ENCODE measurements at regions not wholly inside any gene's neighbourhood (a gene's known extent, or its start where the extent isn't known, plus 50 kb on each side); places are given as distances from the start of the nearest gene placed in this dataset.

- H3F3A ChIP-seq (ENCODE audit: insufficient read depth, low read length), result no peaks in the 10 kb centered on the region
- no peaks in the 10 kb centered on the region for H3K27me3 ChIP-seq (ENCODE audit: insufficient read depth, low read length)
- TF ChIP-seq, protein P1, sequence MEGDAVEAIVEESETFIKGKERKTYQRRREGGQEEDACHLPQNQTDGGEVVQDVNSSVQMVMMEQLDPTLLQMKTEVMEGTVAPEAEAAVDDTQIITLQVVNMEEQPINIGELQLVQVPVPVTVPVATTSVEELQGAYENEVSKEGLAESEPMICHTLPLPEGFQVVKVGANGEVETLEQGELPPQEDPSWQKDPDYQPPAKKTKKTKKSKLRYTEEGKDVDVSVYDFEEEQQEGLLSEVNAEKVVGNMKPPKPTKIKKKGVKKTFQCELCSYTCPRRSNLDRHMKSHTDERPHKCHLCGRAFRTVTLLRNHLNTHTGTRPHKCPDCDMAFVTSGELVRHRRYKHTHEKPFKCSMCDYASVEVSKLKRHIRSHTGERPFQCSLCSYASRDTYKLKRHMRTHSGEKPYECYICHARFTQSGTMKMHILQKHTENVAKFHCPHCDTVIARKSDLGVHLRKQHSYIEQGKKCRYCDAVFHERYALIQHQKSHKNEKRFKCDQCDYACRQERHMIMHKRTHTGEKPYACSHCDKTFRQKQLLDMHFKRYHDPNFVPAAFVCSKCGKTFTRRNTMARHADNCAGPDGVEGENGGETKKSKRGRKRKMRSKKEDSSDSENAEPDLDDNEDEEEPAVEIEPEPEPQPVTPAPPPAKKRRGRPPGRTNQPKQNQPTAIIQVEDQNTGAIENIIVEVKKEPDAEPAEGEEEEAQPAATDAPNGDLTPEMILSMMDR (IDR thresholded peaks at IDR 0.05; ENCODE audit: low read length), result no peak
- TF ChIP-seq EZH2 (IDR thresholded peaks at IDR 0.05; ENCODE audit: borderline replicate concordance, low read length), result no peak
- H3K9me3 ChIP-seq (ENCODE audit: low read length), result no peaks in the 10 kb centered on the region
- H2AFZ ChIP-seq (ENCODE audit: low read length), result no peak overlapping the region
- H3K4me2 ChIP-seq (ENCODE audit: low read length), result no peak overlapping the region
- H3K27ac ChIP-seq (ENCODE audit: low read depth, low read length, poor library complexity, severe bottlenecking), result no peak overlapping the region
- no peaks in the 10 kb centered on the region for H4K20me1 ChIP-seq (ENCODE audit: insufficient read depth, low read length)
- H3K79me2 ChIP-seq (ENCODE audit: insufficient read depth, low read length), result no peaks in the 10 kb centered on the region
- H3K36me3 ChIP-seq (ENCODE audit: insufficient read depth, low read length), result no peaks in the 10 kb centered on the region
- H3K4me1 ChIP-seq (ENCODE audit: insufficient read depth, low read length, severe bottlenecking), result no peaks in the 10 kb centered on the region
- H3K4me3 ChIP-seq (ENCODE audit: low read depth, low read length, poor library complexity, severe bottlenecking), result no peak overlapping the region
- H3K9me2 ChIP-seq (ENCODE audit: low read depth, low read length), result no peaks in the 10 kb centered on the region
- no peak overlapping the region for H3K9ac ChIP-seq (ENCODE audit: low read length)
Measured at GRCh38 chrX:77298296-77298695, 148.9 kb upstream of the FGF16 start.

DNA sequence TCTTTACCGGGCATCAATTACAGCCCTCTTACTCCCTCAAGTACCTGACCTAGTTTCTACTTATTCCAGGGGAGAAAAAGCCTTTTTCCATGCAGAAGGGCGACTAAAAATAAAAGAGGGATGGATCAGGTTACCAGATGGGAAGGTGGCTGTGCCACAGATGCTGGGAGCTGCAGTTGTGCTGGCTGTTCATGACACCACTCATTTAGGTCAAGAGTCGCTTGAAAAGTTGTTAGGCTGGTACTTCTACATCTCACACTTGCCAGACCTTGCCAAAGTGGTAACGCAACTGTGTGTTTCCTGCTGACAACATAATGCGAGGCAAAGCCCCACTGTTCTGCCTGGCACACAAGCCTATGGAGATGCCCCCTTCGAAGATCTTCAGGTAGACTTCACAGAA, 148.4 kb upstream of the FGF16 start:
- TF ChIP-seq, protein P1 (IDR thresholded peaks at IDR 0.05; ENCODE audit: low read length), result no peak
- TF ChIP-seq EZH2 (IDR thresholded peaks at IDR 0.05; ENCODE audit: borderline replicate concordance, low read length), result no peak
- Histone ChIP-seq H3K36me3 (ENCODE audit: insufficient read depth, low read length) (no peaks in the 10 kb centered on the region), H3K4me3 (ENCODE audit: low read depth, low read length, poor library complexity, severe bottlenecking) (no peak overlapping the region), H4K20me1 (ENCODE audit: insufficient read depth, low read length) (no peaks in the 10 kb centered on the region), H3K9ac (ENCODE audit: low read length) (no peak overlapping the region), H3K4me1 (ENCODE audit: insufficient read depth, low read length, severe bottlenecking) (no peaks in the 10 kb centered on the region), H3K9me2 (ENCODE audit: low read depth, low read length) (no peaks in the 10 kb centered on the region), H3K27ac (ENCODE audit: low read depth, low read length, poor library complexity, severe bottlenecking) (no peak overlapping the region), H3K4me2 (ENCODE audit: low read length) (no peak overlapping the region), H3K27me3 (ENCODE audit: insufficient read depth, low read length) (no peaks in the 10 kb centered on the region), H2AFZ (ENCODE audit: low read length) (no peak overlapping the region), H3K79me2 (ENCODE audit: insufficient read depth, low read length) (no peaks in the 10 kb centered on the region), H3F3A (ENCODE audit: insufficient read depth, low read length) (no peaks in the 10 kb centered on the region), H3K9me3 (ENCODE audit: low read length) (no peaks in the 10 kb centered on the region)

DNA sequence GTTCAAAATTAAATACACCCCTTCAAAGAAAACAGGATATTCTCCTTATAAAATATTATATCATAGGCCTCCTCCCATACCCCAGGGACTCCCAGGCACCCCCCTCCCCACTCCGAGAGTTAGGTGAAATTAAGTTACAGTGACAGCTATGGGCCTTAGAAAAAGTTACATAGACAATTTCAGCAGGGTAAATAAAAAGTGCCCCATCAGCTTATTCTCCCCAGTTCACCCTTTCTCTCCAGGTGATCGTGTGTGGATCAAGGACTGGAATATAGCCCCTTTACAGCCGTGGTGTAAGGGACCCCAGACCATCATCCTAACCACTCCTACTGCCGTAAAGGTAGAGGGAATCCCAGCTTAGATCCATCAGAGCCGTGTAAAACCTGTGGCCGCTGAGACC, 147.6 kb upstream of the FGF16 start:
- no peaks in the 10 kb centered on the region for H3K36me3 ChIP-seq (ENCODE audit: insufficient read depth, low read length)
- H4K20me1 ChIP-seq (ENCODE audit: insufficient read depth, low read length), result no peaks in the 10 kb centered on the region
- TF ChIP-seq, protein P1 (IDR thresholded peaks at IDR 0.05; ENCODE audit: low read length), result no peak
- no peak for TF ChIP-seq EZH2 (IDR thresholded peaks at IDR 0.05; ENCODE audit: borderline replicate concordance, low read length)
- no peak overlapping the region for H3K9ac ChIP-seq (ENCODE audit: low read length)
- no peak overlapping the region for H3K4me2 ChIP-seq (ENCODE audit: low read length)
- no peak overlapping the region for H2AFZ ChIP-seq (ENCODE audit: low read length)
- H3K4me1 ChIP-seq (ENCODE audit: insufficient read depth, low read length, severe bottlenecking), result no peaks in the 10 kb centered on the region
- no peaks in the 10 kb centered on the region for H3K9me2 ChIP-seq (ENCODE audit: low read depth, low read length)
- H3F3A ChIP-seq (ENCODE audit: insufficient read depth, low read length), result no peaks in the 10 kb centered on the region
- no peaks in the 10 kb centered on the region for H3K9me3 ChIP-seq (ENCODE audit: low read length)
- no peak overlapping the region for H3K4me3 ChIP-seq (ENCODE audit: low read depth, low read length, poor library complexity, severe bottlenecking)
- no peak overlapping the region for H3K27ac ChIP-seq (ENCODE audit: low read depth, low read length, poor library complexity, severe bottlenecking)
- no peaks in the 10 kb centered on the region for H3K27me3 ChIP-seq (ENCODE audit: insufficient read depth, low read length)
- no peaks in the 10 kb centered on the region for H3K79me2 ChIP-seq (ENCODE audit: insufficient read depth, low read length)

Measured in OCI-LY1 (cell line).